Mucosa of descending colon (tissue), 3 donors: ENCODE measurements at regions not wholly inside any gene's neighbourhood (a gene's known extent, or its start where the extent isn't known, plus 50 kb on each side); places are given as distances from the start of the nearest gene placed in this dataset.

Experiments
- ATAC-seq: fragments of 200-7000 bp; cut with Tn5 transposase; one replicate; pipeline ENCODE4 v1.9.1; 2020; ENCODE audit warnings: mild to moderate bottlenecking, moderate library complexity
- DNase-seq, 3 donors: peaks; one replicate each; pipeline ENCODE4 v3.0.0-alpha.2; 2020
- H3K36me3 ChIP-seq: fragments of 200-600 bp; one replicate; pipeline ENCODE4 v1.8.0; 2021; ENCODE audit warnings: low read depth, mild to moderate bottlenecking
- H3K4me1 ChIP-seq: fragments of 200-600 bp; one replicate; pipeline ENCODE4 v1.8.0; 2021; ENCODE audit warnings: low read depth, mild to moderate bottlenecking
- H3K4me3 ChIP-seq: fragments of 200-600 bp; one replicate; pipeline ENCODE4 v1.8.0; 2021; ENCODE audit warnings: mild to moderate bottlenecking
- H3K9me3 ChIP-seq: fragments of 200-600 bp; one replicate; pipeline ENCODE4 v1.8.0; 2021; ENCODE audit warnings: mild to moderate bottlenecking
- CTCF ChIP-seq: fragments of 200-600 bp; IDR thresholded peaks from one replicate; pipeline ENCODE4 v1.8.0; 2022; ENCODE audit warnings: antibody characterized with exemption, mild to moderate bottlenecking
- intact Hi-C, 2 donors: fragments of 100-400 bp; cut with DNase I in 1 of 2; cut with micrococcal nuclease in 1 of 2; formaldehyde crosslinking; loops; one replicate each; pipeline versions ENCODE4 v1.11.0 to v1.11.1; 2022; cut with DNase I, micrococcal nuclease
- donor health status: DM: no; HTN: no; CAD: no; lungs with moderate emphysema.
- donor health status: DM: no; HTN: no; CAD: no.
- donor health status: DM: no; HTN: yes; CAD: no.

- intact Hi-C loops = no loop called here
- TF ChIP-seq CTCF = no peak
- DNase-seq = no peak
- H3K4me3 ChIP-seq = no peak overlapping the region
- H3K4me1 ChIP-seq = no peaks in the 10 kb centered on the region
- H3K36me3 ChIP-seq = no peaks in the 10 kb centered on the region
- ATAC-seq = no peak
- no peaks in the 10 kb centered on the region for H3K9me3 ChIP-seq
Measured at GRCh38 chr2:13091455-13091854, 374.7 kb downstream of the TRIB2 start.

DNA sequence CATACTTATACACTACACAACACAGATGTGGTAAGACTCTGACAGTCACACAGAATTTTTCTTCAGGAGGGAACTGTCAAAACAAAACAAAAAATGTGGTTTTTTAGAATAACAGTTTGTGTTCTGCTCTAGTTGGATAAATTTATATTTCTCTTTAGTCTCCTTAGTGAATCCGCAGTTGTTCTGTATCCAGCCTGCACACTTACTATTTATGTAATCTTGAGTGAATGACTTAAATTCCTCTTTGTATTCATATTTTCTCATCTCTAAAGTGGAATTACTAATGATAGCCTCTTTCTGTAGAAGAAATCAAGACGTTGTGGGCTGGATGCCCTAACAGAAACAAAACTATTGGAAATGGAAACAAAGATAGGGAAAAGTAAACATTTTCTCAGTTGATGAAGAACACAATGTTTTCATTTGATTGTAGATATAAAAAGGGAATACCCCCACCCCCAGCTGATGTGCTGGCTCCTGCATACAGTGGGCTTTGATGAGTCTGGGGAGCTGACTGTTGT, 375.2 kb downstream of the TRIB2 start:
- Histone ChIP-seq H3K4me3 (no peak overlapping the region), H3K36me3 (no peaks in the 10 kb centered on the region), H3K9me3 (no peaks in the 10 kb centered on the region), H3K4me1 (no peaks in the 10 kb centered on the region)
- TF ChIP-seq CTCF = no peak
- ATAC-seq (no peak), DNase-seq (no peak)
- intact Hi-C loops = no loop called here

DNA sequence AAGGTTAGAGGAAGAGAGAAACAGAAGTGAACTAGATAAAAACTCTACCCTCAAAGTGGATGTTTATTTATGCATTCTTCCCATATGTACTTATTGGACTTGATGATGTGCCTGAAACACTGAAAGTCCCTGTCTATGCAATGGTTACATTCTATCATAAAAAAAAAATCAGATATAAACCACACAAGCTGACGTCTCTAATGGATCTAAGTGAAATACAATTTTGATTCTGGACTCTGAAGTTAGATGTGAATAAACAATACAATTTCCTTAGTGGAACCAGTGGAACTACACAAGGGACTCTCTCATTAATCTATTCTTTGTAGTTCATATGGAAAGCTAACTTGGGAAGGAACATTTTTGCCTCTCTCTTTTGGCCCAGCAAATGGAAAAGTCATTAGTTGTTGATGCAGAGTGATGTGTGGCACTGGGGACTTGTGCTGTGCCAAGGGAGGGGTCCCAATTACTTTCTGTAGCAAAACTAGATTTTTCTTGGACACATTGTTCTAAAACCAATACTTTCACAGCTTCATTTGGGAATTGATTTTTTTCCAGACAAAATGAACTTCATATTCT, 376.8 kb downstream of the TRIB2 start:
- H3K36me3 ChIP-seq = no peaks in the 10 kb centered on the region
- ATAC-seq (no peak), DNase-seq (no peak)
- H3K4me3 ChIP-seq = no peak overlapping the region
- intact Hi-C loops = no loop called here
- peaks cover under 1% of the 10 kb centered on the region for H3K9me3 ChIP-seq
- H3K4me1 ChIP-seq = no peaks in the 10 kb centered on the region
- TF ChIP-seq CTCF = no peak

DNA sequence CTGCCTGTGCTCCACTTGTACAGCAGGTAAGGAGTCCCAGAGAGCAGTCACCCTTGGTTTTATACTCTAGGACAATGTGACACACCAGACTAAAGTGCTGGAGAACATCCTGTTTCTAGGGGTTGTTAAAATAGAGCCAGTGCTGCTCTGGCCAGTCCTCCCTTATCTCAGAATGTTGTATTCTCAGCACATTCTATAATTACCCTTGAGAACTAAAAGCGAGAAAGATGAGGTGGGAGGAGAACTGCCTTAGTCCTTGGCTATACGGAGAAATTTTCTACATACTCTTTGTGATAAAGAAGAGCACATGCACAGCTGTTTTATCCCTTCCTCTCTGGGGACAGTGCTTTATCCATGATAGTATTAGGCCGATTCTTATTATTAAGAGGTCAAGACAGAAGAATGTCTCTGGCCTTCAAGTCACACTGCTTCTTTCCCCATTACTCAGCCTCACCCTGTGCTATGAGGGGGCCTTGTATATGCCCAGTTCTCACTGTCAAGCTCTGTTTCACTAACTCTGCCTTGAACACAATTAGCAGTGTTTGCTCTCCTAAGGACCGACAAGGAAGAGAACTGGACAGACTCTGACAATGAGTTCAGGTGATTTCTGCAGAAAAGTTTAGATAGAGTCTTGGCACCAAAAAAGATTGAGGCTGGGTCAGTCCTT, 385.8 kb downstream of the TRIB2 start:
- ATAC-seq (no peak), DNase-seq (no peak)
- Histone ChIP-seq H3K9me3 (peaks cover 5% of the 10 kb centered on the region), H3K4me3 (no peak overlapping the region), H3K36me3 (no peaks in the 10 kb centered on the region), H3K4me1 (no peaks in the 10 kb centered on the region)
- TF ChIP-seq CTCF = no peak
- intact Hi-C loops = no loop called here

DNA sequence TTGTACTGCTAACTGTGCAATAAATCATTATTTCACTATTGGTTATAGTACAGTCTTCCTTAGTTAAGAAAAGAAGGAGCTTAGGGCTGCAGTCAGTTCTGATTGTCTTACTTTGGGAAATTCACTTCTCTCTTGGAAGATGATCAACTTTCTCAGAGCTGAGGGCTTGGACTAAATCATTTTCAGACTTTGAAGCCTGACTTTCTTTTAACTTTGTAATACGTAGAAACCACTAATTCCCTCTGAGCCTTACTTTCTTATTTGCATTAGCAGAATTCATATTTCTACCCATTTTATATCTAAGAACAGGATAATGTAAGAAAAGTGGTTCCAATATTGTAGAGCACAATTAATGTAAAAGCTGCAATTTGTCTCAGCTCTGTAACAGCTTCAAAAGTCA, 386.4 kb downstream of the TRIB2 start:
- Histone ChIP-seq H3K9me3 (peaks cover 5% of the 10 kb centered on the region), H3K36me3 (no peaks in the 10 kb centered on the region), H3K4me3 (no peak overlapping the region), H3K4me1 (no peaks in the 10 kb centered on the region)
- ATAC-seq (no peak), DNase-seq (no peak)
- intact Hi-C loops = no loop called here
- TF ChIP-seq CTCF = no peak
